Fibroblast of villous mesenchyme (primary cell): ENCODE measurements at regions not wholly inside any gene's neighbourhood (a gene's known extent, or its start where the extent isn't known, plus 50 kb on each side); places are given as distances from the start of the nearest gene placed in this dataset.

Source experiments
- DNase-seq: peaks from one replicate; pipeline ENCODE4 v3.0.0-alpha.2; 2010; ENCODE audit warnings: low read depth
- H3K4me3 ChIP-seq: 2 replicates; pipeline ENCODE4 v1.5.1; 2011; ENCODE audit warnings: low read depth, mild to moderate bottlenecking, low read length
- TF ChIP-seq, protein P1 (sequence below): IDR thresholded peaks from 2 replicates; pipeline ENCODE4 v1.5.1; 2012; ENCODE audit warnings: low read depth, mild to moderate bottlenecking, low read length; ENCODE audit not compliant: insufficient read depth

DNA sequence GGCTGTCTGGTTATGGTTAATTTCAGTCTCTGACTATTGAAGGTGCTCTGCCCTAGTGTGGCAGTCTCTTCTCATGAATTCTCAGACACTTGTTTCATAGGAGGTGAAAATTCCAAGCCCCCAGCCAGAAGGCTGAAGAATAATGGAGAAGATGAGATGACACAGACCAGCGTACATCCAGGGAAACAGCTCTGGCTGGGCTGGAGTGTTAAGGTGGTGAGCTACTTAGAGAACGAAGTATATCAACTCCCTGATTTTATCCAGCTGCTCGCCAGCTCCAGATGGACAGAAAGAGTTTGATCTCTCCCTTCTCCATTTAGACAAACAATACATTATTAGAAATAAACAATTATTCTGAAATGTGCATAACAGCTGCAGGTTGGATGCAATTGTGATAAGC, 494.5 kb upstream of the RGMA start:
- H3K4me3 ChIP-seq = no peak overlapping the region
- DNase-seq = no peak
- TF ChIP-seq, protein P1, sequence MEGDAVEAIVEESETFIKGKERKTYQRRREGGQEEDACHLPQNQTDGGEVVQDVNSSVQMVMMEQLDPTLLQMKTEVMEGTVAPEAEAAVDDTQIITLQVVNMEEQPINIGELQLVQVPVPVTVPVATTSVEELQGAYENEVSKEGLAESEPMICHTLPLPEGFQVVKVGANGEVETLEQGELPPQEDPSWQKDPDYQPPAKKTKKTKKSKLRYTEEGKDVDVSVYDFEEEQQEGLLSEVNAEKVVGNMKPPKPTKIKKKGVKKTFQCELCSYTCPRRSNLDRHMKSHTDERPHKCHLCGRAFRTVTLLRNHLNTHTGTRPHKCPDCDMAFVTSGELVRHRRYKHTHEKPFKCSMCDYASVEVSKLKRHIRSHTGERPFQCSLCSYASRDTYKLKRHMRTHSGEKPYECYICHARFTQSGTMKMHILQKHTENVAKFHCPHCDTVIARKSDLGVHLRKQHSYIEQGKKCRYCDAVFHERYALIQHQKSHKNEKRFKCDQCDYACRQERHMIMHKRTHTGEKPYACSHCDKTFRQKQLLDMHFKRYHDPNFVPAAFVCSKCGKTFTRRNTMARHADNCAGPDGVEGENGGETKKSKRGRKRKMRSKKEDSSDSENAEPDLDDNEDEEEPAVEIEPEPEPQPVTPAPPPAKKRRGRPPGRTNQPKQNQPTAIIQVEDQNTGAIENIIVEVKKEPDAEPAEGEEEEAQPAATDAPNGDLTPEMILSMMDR = no peak

DNA sequence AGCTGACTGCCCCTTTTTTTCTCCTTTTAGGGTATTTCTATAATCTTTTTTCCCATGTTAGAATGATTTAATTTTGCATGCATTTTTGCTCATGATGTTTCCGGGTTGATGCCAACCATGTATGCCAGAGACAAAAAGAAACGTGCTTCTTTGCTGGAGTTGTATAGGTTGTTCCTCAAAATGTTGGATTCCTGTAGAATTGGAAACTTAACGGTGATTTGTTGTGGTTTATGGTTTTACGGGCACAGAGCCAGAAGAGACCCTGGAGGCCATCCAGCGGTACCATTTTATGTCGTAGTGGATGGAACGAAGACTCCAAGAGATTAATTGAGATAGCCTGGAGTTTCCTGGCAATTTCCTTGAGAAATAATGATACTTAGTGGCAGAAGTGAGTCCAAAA, 481.5 kb upstream of the RGMA start:
- TF ChIP-seq, protein P1 = no peak
- no peak for DNase-seq
- H3K4me3 ChIP-seq = no peak overlapping the region

DNA sequence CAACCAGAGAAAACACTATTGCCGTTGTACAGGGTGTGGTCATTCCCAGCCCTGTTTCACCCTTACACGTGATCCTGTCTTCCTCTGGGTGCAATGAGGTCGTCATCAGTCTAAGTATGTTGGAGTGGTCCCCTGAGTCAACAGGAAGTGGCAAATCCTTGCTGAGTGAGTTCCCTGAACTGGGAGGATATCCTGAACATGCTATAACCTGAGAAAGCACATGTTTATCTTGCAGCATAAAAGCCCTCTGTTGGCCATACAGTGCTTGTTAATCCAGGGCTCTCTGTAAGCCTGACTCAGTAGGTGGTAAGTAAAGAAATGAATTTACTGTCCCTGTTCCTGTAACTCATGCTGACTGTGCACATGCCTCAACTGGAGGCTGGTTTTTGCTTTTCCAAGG, 477.8 kb upstream of the RGMA start:
- DNase-seq = no peak
- no peak overlapping the region for H3K4me3 ChIP-seq
- TF ChIP-seq, protein P1 = no peak

DNA sequence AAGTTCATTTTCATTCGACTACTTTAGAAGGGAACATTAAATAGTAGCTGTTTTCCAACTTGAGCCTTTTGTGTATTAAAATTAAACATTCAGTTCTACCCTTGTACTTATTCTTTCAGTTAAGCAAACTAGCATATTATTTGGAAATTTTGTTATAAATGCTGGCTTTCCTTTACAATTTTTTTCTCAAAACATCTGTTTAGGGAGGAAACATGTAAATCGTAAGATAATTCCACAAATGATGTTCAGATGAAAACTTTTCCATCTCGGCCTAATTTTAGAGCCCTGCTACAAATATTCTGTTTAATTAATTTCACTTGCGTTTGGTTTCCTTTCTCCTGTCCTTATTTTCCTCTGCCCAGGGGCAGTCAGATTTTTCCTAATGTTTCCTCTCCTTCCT, 476.2 kb upstream of the RGMA start:
- DNase-seq = no peak
- no peak overlapping the region for H3K4me3 ChIP-seq
- TF ChIP-seq, protein P1 = no peak

GRCh38 chr15:93563218-93563617, 474.2 kb upstream of the RGMA start:
- no peak overlapping the region for H3K4me3 ChIP-seq
- DNase-seq = no peak
- TF ChIP-seq, protein P1 = no peak

- no peak for DNase-seq
- TF ChIP-seq, protein P1 = no peak
- H3K4me3 ChIP-seq = no peak overlapping the region
These were observed 473.5 kb upstream of the RGMA start for GRCh38 chr15:93562395-93563123.

GRCh38 chr15:93557696-93558095, 468.7 kb upstream of the RGMA start:
- no peak for DNase-seq
- H3K4me3 ChIP-seq = no peak overlapping the region
- TF ChIP-seq, protein P1 = no peak
